GM10847 (cell line): ENCODE measurements at regions not wholly inside any gene's neighbourhood (a gene's known extent, or its start where the extent isn't known, plus 50 kb on each side); places are given as distances from the start of the nearest gene placed in this dataset.

Source experiments
- POLR2A ChIP-seq: IDR thresholded peaks from 2 replicates; pipeline ENCODE4 v1.6.1; 2011; ENCODE audit not compliant: insufficient read length; ENCODE audit errors: extremely low read depth

DNA sequence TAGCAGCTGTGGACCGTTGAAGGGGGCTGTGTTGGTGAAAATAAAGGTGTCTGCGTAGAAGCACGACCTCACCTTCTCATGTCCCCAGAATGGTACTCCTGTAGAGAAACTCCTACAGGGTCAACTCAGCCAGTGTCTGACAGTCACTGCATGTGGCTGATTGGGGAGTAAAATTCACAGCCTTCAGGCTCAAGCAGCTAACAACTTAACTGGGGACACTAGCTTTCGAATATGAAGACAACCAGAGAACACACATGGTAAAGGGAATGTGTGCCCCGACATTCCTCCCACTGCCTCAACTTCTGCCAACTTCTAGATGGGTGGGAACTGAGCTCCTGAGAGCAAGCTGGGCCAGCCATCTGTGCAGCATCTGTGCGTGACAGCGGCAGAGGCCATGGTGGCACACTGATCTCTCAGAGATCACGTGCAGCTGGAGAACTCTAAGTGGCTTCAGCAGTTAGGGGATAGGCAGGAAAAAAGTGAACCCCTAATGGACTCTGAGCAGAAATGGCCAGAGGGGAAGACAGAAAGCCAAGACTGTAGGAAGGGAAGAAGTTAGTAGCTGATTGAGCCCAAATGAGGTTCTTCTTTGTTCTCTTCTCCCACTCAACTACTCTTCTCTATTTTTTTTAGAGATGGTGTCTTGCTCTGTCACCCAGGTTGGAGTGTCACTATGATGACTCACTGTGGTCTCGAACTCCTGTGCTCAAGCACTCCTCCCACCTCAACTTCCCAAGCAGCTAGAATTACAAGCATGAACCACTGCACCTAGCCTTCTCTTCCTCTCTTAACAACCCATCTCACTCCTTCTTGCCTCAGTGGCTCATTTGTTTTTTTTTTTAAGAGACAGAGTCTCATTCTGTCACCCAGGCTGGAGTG lies 280.8 kb downstream of the ZEB1 start:
- TF ChIP-seq POLR2A = no peak

DNA sequence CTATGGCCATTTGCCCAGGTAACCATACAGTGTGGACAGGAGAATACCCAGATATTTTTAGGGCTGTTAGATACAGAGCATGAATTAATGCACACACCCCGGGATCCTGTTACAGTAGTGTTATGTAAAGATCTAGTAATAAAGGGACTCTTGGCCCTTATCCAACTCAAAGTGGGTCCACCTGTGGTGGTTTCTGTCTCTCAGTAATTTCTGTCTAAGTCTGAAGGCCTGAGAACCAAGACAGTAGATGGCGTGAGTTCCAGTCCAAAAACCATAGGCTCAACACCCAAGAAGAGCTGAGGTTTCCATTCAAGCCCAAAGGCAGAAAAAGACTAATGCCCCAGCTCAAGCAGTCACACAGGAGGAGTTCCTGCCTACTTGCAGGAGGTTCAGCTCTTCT lies 277.7 kb downstream of the ZEB1 start:
- TF ChIP-seq POLR2A = no peak

DNA sequence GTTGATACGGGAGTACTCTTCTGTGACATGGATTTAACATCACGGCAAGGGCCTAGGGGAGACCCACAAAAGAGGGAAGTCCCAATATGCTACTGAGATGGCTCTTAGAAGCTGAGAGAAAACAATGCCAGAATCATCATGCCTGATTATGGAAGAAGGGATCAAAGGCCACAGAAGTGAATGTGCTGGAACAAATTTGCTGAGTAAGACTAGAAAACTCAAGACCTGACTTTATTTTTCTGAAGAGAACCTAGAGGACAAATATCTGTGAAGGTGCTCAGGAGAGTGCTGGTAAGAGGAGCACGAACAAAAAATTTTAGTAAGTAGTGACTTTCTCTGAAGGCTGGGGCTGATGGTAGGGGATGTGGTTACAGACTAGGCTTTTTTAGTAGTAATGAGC lies 277.0 kb downstream of the ZEB1 start:
- TF ChIP-seq POLR2A = no peak

- no peak for TF ChIP-seq POLR2A
These were observed 275.4 kb downstream of the ZEB1 start for GRCh38 chr10:31594347-31594873.

- TF ChIP-seq POLR2A = no peak
These were observed 274.1 kb downstream of the ZEB1 start for GRCh38 chr10:31593124-31593523.

GRCh38 chr10:31591569-31591968 lies 272.6 kb downstream of the ZEB1 start:
- no peak for TF ChIP-seq POLR2A

- TF ChIP-seq POLR2A = no peak
These were observed 271.2 kb downstream of the ZEB1 start for GRCh38 chr10:31590023-31590800.

DNA sequence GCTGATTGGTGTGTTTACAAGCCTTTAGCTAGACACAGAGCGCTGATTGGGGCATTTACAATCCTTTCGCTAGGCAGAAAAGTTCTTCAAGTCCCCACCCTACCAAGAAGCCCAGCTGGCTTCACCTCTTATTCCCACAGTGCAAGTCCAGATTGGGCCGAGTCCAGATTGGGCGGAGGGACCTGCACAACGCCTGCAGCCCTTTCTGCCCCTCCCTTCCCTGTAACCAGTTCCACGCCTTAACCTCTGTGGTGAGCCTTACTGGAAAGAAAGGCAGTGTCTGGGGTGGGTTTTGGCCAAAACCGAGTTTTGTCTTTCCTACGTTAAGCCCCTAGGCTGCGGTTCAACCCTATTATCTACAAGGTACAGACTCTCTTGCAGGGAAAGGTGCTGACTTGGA lies 268.7 kb downstream of the ZEB1 start:
- no peak for TF ChIP-seq POLR2A

DNA sequence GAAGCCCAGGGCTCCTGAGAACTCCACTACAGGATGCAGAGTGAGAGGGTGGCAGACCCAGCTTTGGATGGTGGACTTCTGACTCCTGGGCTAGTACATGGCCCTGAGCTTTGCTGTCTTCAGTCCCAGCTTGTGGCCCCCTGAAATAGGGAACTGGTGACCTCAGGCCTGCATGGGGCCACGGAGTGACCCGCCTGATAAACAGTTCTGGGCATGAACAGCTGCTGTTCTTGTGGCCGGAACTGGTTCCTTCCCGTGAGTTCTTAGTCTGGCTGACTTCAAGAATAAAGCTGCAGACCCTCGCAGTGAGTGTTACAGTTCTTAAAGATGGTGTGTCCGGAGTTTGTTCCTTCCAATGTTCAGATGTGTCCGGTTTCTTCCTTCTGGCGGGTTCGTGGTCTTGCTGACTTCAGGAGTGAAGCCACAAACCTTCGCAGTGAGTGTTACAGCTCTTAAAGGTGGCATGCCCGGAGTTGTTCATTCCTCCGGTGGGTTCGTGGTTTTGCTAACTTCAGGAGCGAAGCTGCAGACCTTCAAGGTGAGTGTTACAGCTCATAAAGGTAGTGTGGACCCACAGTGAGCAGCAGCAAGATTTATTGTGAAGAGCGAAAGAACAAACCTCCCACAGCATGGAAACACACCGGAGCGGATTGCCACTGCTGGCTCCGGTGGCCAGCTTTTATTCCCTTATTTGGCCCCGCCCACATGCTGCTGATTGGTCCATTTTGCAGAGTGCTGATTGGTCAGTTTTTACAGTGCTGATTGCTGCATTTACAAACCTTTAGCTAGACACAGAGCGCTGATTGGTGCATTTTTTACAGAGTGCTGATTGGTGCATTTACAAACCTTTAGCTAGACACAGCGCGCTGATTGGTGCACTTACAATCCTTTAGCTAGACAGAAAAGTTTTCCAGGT lies 268.0 kb downstream of the ZEB1 start:
- TF ChIP-seq POLR2A = no peak

DNA sequence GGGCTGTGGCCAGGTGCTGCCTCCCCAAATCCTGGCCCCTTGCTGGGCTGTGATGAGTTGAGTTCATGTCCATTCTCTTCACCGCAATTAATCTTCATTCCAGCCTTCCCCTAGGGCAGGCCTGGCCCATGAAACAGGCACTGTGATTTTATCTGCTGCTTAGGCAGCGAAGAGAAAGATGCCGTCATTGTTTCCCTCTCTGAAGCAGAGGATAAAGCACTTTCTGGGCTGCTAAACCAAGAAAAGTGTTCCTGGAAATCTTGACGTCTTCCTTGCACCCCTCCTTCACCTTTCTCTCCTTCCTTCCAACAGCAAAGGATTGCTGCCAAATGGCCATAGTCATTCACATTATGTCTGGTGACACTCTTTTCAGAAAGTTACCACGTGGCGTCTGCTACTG lies 265.9 kb downstream of the ZEB1 start:
- no peak for TF ChIP-seq POLR2A

DNA sequence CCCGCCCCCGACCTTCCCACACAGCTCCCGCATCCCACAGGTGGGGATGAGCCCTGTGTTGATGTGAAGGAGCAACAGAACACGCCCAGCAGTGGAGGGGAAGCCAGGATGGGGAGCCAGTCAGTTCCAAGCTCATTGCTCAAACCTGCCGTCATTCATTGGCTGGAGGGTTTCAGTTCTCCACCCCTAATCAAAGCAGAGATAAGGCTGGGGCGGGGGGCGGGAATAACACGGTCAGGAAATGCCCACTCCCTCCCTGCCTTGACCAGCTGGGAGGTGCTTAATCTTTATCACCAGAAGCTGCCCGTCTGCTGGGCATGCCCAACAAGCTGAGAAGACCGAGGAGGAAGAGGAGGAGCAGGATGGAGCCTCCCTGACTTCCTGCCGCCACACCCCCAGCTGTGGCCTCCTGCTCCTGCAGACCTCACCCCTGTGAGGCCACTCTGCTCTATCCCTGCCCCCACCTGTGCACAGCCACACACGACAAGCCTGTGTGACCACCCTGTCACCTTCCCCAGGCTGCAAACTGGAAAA lies 265.1 kb downstream of the ZEB1 start:
- no peak for TF ChIP-seq POLR2A

DNA sequence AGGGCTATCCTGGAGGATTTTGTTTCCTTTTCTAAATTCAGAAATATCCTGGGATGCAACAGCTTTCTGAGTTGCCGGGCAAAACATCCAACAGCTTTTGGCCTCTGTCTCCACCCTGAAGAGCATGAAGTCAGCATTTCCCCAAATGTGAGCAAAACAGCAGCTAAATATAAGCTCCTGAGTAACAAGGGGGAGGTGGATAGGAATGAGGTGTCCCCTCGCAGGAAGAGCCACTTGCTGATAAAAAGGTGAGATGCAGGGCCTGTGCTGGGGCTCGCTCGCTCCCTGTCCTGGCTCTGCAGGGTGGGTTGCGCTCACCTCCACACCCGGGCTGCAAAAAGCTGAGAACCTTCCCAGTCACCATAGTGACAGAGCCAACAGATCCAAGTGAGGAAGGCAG lies 264.3 kb downstream of the ZEB1 start:
- no peak for TF ChIP-seq POLR2A

- no peak for TF ChIP-seq POLR2A
These were observed 263.5 kb downstream of the ZEB1 start for GRCh38 chr10:31582365-31583052.

GRCh38 chr10:31581741-31582323 lies 262.8 kb downstream of the ZEB1 start:
- TF ChIP-seq POLR2A = no peak
